Lung (tissue), 11 donors: ENCODE measurements at regions not wholly inside any gene's neighbourhood (a gene's known extent, or its start where the extent isn't known, plus 50 kb on each side); places are given as distances from the start of the nearest gene placed in this dataset.

Source experiments
- ATAC-seq: fragments of 200-7000 bp; cut with Tn5 transposase; one replicate; pipeline ENCODE4 v1.9.1; 2020; ENCODE audit warnings: moderate number of reproducible peaks; ENCODE audit not compliant: insufficient read depth, low FRiP score
- DNase-seq, 3 donors: peaks; one replicate each; pipeline ENCODE4 v3.0.0-alpha.2; 2013 to 2017
- H3K27ac ChIP-seq, 2 donors: one replicate each; pipeline ENCODE4 v1.5.1; 2013; ENCODE audit warnings: mild to moderate bottlenecking in 2 of 2, moderate library complexity in 2 of 2, control low read depth in 1 of 2, inconsistent platforms in 1 of 2, low read depth in 1 of 2, low read length in 1 of 2
- H3K27me3 ChIP-seq, 3 donors: one replicate each; pipeline ENCODE4 v1.5.1; 2013; ENCODE audit warnings: low read length in 2 of 3; ENCODE audit not compliant: control insufficient read depth in 3 of 3, insufficient read depth in 3 of 3
- H3K36me3 ChIP-seq, 4 donors: one replicate each; pipeline ENCODE4 v1.5.1; 2013; ENCODE audit warnings: low read length in 4 of 4, mild to moderate bottlenecking in 1 of 4, moderate library complexity in 1 of 4; ENCODE audit not compliant: control insufficient read depth in 4 of 4, insufficient read depth in 4 of 4
- H3K4me1 ChIP-seq, 5 donors: one replicate each; pipeline ENCODE4 v1.5.1; 2013; ENCODE audit warnings: low read length in 5 of 5, mild to moderate bottlenecking in 2 of 5, moderate library complexity in 1 of 5; ENCODE audit not compliant: control insufficient read depth in 5 of 5, insufficient read depth in 5 of 5
- H3K4me3 ChIP-seq: one replicate; pipeline ENCODE4 v1.5.1; 2013; ENCODE audit warnings: mild to moderate bottlenecking, control low read depth, moderate library complexity
- H3K9ac ChIP-seq, 2 donors: one replicate each; pipeline ENCODE4 v1.5.1; 2013; ENCODE audit warnings: low read length in 2 of 2, control low read depth in 1 of 2; ENCODE audit not compliant: insufficient read depth in 1 of 2
- H3K9me3 ChIP-seq, 4 donors: one replicate each; pipeline ENCODE4 v1.5.1; 2013; ENCODE audit warnings: low read length in 3 of 4, mild to moderate bottlenecking in 1 of 4, moderate library complexity in 1 of 4; ENCODE audit not compliant: control insufficient read depth in 4 of 4, insufficient read depth in 3 of 4
- WGBS, 2 donors: extraction: QIAGEN DNeasy Blood & Tissue Kit; methylation state at CpG; one replicate each; pipeline ENCODE4 v1.1.7; 2013; 5-methylcytosine and 5-hydroxymethylcytosine counted together
- TF ChIP-seq, protein P1 (sequence below): IDR thresholded peaks from 2 replicates; pipeline ENCODE4 v1.5.1; 2012; ENCODE audit warnings: mild to moderate bottlenecking; ENCODE audit errors: control extremely low read depth, extremely low read depth
- donor health status: control.
- donor health status: control.
- donor health status: Bipolar disorder and iron deficiency.
- donor health status: healthy.
- donor health status: DM: yes; HTN: yes; CAD: no.

DNA sequence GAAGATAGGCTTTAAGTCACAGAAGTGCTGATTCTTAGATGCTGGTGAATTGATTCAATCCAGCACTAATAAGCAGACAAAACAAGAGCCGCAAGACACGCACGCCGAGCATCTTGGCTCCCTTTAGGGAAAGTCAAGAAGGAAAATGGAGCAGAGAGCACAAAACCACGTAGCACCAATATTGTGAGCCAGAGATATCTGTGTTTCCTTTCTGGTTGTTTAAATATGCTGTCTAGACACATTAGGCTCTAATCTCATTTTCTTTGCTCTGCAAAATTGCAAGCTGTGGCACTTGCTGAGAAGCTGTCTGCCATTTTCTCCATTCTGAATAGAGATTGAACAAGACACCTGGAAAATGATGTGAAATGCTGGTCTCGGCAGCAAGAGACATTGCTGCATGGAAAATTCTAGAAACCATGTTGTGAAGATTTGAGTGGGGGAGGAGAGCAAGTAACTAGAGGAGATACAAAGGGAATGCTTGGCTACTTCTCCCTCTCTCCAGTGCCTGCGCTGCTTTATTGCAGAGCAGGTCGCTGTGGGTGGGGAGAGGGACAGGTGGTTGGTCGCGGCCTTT, 336.3 kb downstream of the MED10 start:
- Histone ChIP-seq H3K9me3 (no peaks in the 10 kb centered on the region), H3K36me3 (no peaks in the 10 kb centered on the region), H3K4me1 (no peaks in the 10 kb centered on the region), H3K27me3 (no peaks in the 10 kb centered on the region), H3K9ac (no peak overlapping the region), H3K4me3 (no peak overlapping the region), H3K27ac (no peak overlapping the region)
- TF ChIP-seq, protein P1, sequence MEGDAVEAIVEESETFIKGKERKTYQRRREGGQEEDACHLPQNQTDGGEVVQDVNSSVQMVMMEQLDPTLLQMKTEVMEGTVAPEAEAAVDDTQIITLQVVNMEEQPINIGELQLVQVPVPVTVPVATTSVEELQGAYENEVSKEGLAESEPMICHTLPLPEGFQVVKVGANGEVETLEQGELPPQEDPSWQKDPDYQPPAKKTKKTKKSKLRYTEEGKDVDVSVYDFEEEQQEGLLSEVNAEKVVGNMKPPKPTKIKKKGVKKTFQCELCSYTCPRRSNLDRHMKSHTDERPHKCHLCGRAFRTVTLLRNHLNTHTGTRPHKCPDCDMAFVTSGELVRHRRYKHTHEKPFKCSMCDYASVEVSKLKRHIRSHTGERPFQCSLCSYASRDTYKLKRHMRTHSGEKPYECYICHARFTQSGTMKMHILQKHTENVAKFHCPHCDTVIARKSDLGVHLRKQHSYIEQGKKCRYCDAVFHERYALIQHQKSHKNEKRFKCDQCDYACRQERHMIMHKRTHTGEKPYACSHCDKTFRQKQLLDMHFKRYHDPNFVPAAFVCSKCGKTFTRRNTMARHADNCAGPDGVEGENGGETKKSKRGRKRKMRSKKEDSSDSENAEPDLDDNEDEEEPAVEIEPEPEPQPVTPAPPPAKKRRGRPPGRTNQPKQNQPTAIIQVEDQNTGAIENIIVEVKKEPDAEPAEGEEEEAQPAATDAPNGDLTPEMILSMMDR: no peak
- 85 to 89% methylated on average over 10 of the region's 10 CpGs for WGBS, 2 donors
- ATAC-seq (no peak), DNase-seq (no peak)

DNA sequence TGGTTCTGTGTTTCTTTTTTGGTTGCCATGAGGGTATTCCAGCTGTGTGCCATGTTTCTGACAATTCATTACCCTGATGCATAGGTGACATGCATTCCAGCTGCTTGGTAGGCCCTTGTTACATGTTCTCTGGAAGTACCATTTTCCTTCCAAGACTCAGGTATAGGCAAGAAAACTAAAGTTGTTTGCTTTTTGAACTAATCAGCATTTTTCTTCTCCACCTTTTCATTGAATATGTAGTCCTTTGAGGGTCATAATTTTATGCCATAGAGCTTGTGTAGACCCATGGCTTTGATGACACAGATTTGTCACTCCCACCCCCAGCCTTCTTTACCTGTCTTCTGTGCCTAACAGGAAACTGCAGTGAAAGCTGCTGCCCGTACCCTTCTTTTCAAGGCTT, 339.2 kb downstream of the MED10 start:
- WGBS, 2 donors: 80 to 84% methylated on average over 1 of the region's 1 CpG

DNA sequence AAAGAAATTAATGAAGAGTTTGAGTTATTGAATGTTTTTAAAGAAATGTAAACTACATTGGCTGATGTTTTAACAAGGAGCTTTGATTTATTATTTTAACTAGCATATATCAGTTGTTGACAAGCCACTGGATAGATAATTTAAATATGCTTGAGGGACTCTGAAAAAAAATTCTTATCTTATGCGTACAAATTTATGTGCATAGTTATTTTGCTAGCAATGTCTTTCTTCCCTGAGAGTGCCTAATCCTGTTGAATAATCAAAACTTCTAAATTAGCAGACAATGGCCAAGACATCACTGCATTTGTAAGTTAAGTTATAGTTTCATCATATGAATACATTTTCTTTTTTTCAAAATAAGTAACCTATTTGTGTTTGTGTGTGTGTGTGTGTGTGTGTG, 342.3 kb downstream of the MED10 start:
- DNase-seq (no peak), ATAC-seq (no peak)
- Histone ChIP-seq H3K36me3 (no peaks in the 10 kb centered on the region), H3K27me3 (no peaks in the 10 kb centered on the region), H3K4me1 (no peaks in the 10 kb centered on the region), H3K9me3 (peaks cover 0 to 4% (median 0%) of the 10 kb centered on the region in 4 donors), H3K4me3 (no peak overlapping the region), H3K27ac (no peak overlapping the region), H3K9ac (no peak overlapping the region)
- 91% methylated on average over 1 of the region's 1 CpG for WGBS, 2 donors
- TF ChIP-seq, protein P1: no peak

More for the DNA sequence above, 339.2 kb downstream of the MED10 start:
- H3K9me3 ChIP-seq: no peaks in the 10 kb centered on the region
- no peak overlapping the region for H3K9ac ChIP-seq
- H3K27me3 ChIP-seq: no peaks in the 10 kb centered on the region
- H3K4me3 ChIP-seq: no peak overlapping the region
- no peaks in the 10 kb centered on the region for H3K36me3 ChIP-seq
- ATAC-seq: no peak
- no peak for DNase-seq
- H3K27ac ChIP-seq: no peak overlapping the region
- TF ChIP-seq, protein P1: no peak
- H3K4me1 ChIP-seq: no peaks in the 10 kb centered on the region

DNA sequence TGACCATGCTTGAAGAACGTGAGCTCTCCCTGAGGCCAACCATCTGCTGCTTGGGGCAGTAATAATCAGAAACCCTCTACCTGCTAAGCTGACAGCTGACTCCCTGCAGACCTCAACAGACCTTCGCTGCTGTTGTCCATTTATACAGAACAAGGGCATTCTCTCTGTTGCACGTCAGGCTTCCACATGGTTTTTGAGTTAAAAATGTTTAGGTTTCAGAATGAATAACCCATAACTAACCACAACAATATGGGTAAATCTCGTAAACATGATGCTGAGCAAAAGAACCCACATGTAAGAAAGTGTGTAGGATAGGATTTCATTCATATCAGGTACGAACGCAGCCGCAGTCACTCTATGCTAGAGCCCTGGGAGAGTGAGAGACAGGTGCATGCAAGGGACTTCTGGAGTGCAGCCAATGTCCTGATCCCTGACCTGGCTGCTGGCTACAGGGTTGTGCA, 348.5 kb downstream of the MED10 start:
- ATAC-seq: no peak

More for the DNA sequence above, 348.5 kb downstream of the MED10 start:
- H3K27me3 ChIP-seq: no peaks in the 10 kb centered on the region
- no peaks in the 10 kb centered on the region for H3K36me3 ChIP-seq
- no peak overlapping the region for H3K9ac ChIP-seq
- TF ChIP-seq, protein P1: no peak
- WGBS, 2 donors: 74% methylated on average over 7 of the region's 7 CpGs
- H3K27ac ChIP-seq: no peak overlapping the region
- no peak for DNase-seq
- no peak overlapping the region for H3K4me3 ChIP-seq
- peaks cover 0 to 4% (median 1%) of the 10 kb centered on the region in 4 donors for H3K9me3 ChIP-seq
- no peaks in the 10 kb centered on the region for H3K4me1 ChIP-seq
